OCI-LY1 (cell line): ENCODE measurements at regions not wholly inside any gene's neighbourhood (a gene's known extent, or its start where the extent isn't known, plus 50 kb on each side); places are given as distances from the start of the nearest gene placed in this dataset.

ENCODE experiments used
- EZH2 ChIP-seq: fragments of 200-600 bp; sonication (generic), shearing (Covaris generic); IDR thresholded peaks from 2 replicates; pipeline ENCODE4 v1.8.0; 2017; ENCODE audit warnings: borderline replicate concordance, mixed run types, mild to moderate bottlenecking, antibody characterized with exemption, low read length, moderate library complexity, mixed read lengths
- TF ChIP-seq, protein P1 (sequence below): fragments of 200-600 bp; sonication (generic), shearing (Covaris generic); IDR thresholded peaks from 2 replicates; pipeline ENCODE4 v1.5.1; 2017; ENCODE audit warnings: mild to moderate bottlenecking, antibody characterized with exemption, low read length, moderate library complexity, mixed read lengths

DNA sequence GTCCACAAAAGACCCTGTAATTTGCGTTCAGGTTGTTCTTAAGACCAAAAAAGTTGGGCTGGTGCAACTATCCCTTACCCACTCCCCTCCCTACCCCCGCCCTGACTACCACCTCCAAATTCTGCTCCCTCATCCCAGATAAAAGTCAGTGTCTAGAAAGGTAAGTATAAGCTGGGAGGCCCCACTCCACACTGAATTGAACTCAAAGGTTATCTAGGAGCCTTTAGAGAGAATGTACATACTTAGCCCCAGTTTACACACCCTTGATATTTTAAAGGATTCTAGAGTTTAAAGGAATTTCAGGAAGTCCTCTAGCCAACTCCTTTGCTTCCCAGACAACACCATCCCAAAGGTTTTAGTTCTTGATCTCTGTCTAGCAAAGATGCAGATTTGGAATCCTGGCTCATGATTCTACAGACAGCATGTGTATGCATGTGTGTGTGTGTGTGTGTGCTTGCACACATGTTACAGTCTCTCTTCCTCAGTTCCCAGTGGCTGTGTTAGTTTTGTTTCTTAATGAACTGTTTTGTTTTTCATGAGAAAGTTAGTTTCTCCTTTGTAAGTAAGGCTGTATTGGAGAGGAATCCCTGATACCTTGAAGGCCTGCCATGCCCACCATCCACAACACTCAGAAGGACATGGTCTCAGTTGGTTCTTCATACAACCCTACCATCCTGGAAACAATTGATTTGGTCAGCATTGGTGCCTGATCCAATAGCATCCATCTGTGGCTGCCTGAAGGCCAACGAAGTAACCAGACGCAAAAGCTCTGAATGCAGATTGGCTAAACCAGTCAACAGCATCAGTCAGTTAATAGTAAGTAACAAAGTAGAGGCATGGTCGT, 281.3 kb downstream of the SOX9 start:
- TF ChIP-seq, protein P1, sequence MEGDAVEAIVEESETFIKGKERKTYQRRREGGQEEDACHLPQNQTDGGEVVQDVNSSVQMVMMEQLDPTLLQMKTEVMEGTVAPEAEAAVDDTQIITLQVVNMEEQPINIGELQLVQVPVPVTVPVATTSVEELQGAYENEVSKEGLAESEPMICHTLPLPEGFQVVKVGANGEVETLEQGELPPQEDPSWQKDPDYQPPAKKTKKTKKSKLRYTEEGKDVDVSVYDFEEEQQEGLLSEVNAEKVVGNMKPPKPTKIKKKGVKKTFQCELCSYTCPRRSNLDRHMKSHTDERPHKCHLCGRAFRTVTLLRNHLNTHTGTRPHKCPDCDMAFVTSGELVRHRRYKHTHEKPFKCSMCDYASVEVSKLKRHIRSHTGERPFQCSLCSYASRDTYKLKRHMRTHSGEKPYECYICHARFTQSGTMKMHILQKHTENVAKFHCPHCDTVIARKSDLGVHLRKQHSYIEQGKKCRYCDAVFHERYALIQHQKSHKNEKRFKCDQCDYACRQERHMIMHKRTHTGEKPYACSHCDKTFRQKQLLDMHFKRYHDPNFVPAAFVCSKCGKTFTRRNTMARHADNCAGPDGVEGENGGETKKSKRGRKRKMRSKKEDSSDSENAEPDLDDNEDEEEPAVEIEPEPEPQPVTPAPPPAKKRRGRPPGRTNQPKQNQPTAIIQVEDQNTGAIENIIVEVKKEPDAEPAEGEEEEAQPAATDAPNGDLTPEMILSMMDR, result no peak
- no peak for TF ChIP-seq EZH2
